NOMO-1 treated with DMSO at 0.1 percent for 48 hours (cell line): ENCODE measurements at regions not wholly inside any gene's neighbourhood (a gene's known extent, or its start where the extent isn't known, plus 50 kb on each side); places are given as distances from the start of the nearest gene placed in this dataset.
A peak's percentile ranks its signal among the peaks of the same experiment; 100 is the strongest.

ENCODE experiments used
- DNase-seq: peaks from one replicate; lab custom pipeline; 2025; ENCODE audit not compliant: unreplicated experiment; lab: John Stamatoyannopoulos, UW

GRCh38 chr6:137775227-137775626 is 91.8 kb upstream of the TNFAIP3 start:
- no peak for DNase-seq

GRCh38 chr6:137775720-137776119 is 91.3 kb upstream of the TNFAIP3 start:
- DNase-seq = no peak

GRCh38 chr6:137776256-137776655 is 90.8 kb upstream of the TNFAIP3 start:
- no peak for DNase-seq

GRCh38 chr6:137776786-137777686 is 90.0 kb upstream of the TNFAIP3 start:
- no peak for DNase-seq

GRCh38 chr6:137777687-137778075 is 89.4 kb upstream of the TNFAIP3 start:
- DNase-seq = no peak

- no peak for DNase-seq
Observed at GRCh38 chr6:137779982-137780381, 87.1 kb upstream of the TNFAIP3 start.

- peak; percentile 37 for DNase-seq
Observed at GRCh38 chr6:137780447-137781034, 86.5 kb upstream of the TNFAIP3 start.

- no peak for DNase-seq
Observed at GRCh38 chr6:137781639-137782038, 85.4 kb upstream of the TNFAIP3 start.

- no peak for DNase-seq
Observed at GRCh38 chr6:137782166-137783039, 84.7 kb upstream of the TNFAIP3 start.

GRCh38 chr6:137783710-137784109 is 83.3 kb upstream of the TNFAIP3 start:
- DNase-seq = no peak

GRCh38 chr6:137784583-137784982 is 82.5 kb upstream of the TNFAIP3 start:
- DNase-seq = no peak

GRCh38 chr6:137787016-137787415 is 80.0 kb upstream of the TNFAIP3 start:
- DNase-seq = no peak

GRCh38 chr6:137788248-137788647 is 78.8 kb upstream of the TNFAIP3 start:
- DNase-seq = no peak

- DNase-seq = no peak
Observed at GRCh38 chr6:137791281-137792159, 75.5 kb upstream of the TNFAIP3 start.

- no peak for DNase-seq
Observed at GRCh38 chr6:137792160-137793033, 74.7 kb upstream of the TNFAIP3 start.

- no peak for DNase-seq
Observed at GRCh38 chr6:137793805-137794515, 73.1 kb upstream of the TNFAIP3 start.

GRCh38 chr6:137794516-137795201 is 72.4 kb upstream of the TNFAIP3 start:
- DNase-seq = no peak

- no peak for DNase-seq
Observed at GRCh38 chr6:137795501-137795900, 71.6 kb upstream of the TNFAIP3 start.
